OCI-LY1 (cell line): ENCODE measurements at regions not wholly inside any gene's neighbourhood (a gene's known extent, or its start where the extent isn't known, plus 50 kb on each side); places are given as distances from the start of the nearest gene placed in this dataset.

ENCODE experiments used
- H2AFZ ChIP-seq: fragments of 200-600 bp; sonication (generic), shearing (Covaris generic); 2 replicates; pipeline ENCODE4 v1.6.0; 2014; ENCODE audit warnings: antibody characterized with exemption, mild to moderate bottlenecking, low read length
- H3F3A ChIP-seq: fragments of 200-600 bp; sonication (generic), shearing (Covaris generic); 2 replicates; pipeline ENCODE4 v1.6.0; 2014; ENCODE audit warnings: mild to moderate bottlenecking, antibody characterized with exemption, low read length, moderate library complexity; ENCODE audit not compliant: insufficient read depth
- H3K27ac ChIP-seq: fragments of 200-600 bp; sonication (generic); 2 replicates; pipeline ENCODE4 v1.5.1; 2014; ENCODE audit warnings: low read length, mixed run types, mild to moderate bottlenecking, low read depth; ENCODE audit not compliant: poor library complexity, severe bottlenecking
- H3K27me3 ChIP-seq: fragments of 200-600 bp; sonication (generic); 2 replicates; pipeline ENCODE4 v1.6.0; 2014; ENCODE audit warnings: antibody characterized with exemption, mild to moderate bottlenecking, low read length, moderate library complexity; ENCODE audit not compliant: insufficient read depth
- H3K36me3 ChIP-seq: fragments of 200-600 bp; sonication (generic); 2 replicates; pipeline ENCODE4 v1.6.1; 2014; ENCODE audit warnings: mild to moderate bottlenecking, antibody characterized with exemption, low read length, moderate library complexity, mixed read lengths; ENCODE audit not compliant: insufficient read depth
- H3K4me1 ChIP-seq: fragments of 200-600 bp; sonication (generic); 2 replicates; pipeline ENCODE4 v1.5.1; 2014; ENCODE audit warnings: mild to moderate bottlenecking, low read length, moderate library complexity; ENCODE audit not compliant: insufficient read depth, severe bottlenecking
- H3K4me2 ChIP-seq: fragments of 200-600 bp; sonication (generic), shearing (Covaris generic); 2 replicates; pipeline ENCODE4 v1.6.1; 2014; ENCODE audit warnings: low read length
- H3K4me3 ChIP-seq: fragments of 200-600 bp; sonication (generic); 2 replicates; pipeline ENCODE4 v1.5.1; 2014; ENCODE audit warnings: low read length, low read depth, mild to moderate bottlenecking, mixed read lengths; ENCODE audit not compliant: poor library complexity, severe bottlenecking
- H3K79me2 ChIP-seq: fragments of 200-600 bp; shearing (Covaris generic); 2 replicates; pipeline ENCODE4 v1.6.1; 2016; ENCODE audit warnings: mixed run types, low read length, mixed read lengths; ENCODE audit not compliant: insufficient read depth
- H3K9ac ChIP-seq: fragments of 200-600 bp; sonication (generic), shearing (Covaris generic); 2 replicates; pipeline ENCODE4 v1.6.1; 2014; ENCODE audit warnings: mild to moderate bottlenecking, low read length, mixed read lengths
- H3K9me2 ChIP-seq: fragments of 200-600 bp; sonication (generic), shearing (Covaris generic); 2 replicates; pipeline ENCODE4 v1.6.1; 2014; ENCODE audit warnings: low read depth, mild to moderate bottlenecking, low read length, mixed read lengths
- H3K9me3 ChIP-seq: fragments of 200-600 bp; shearing (Covaris generic); 2 replicates; pipeline ENCODE4 v1.6.1; 2014; ENCODE audit warnings: low read length, mixed read lengths
- H4K20me1 ChIP-seq: fragments of 200-600 bp; sonication (generic), shearing (Covaris generic); 2 replicates; pipeline ENCODE4 v1.6.0; 2016; ENCODE audit warnings: mild to moderate bottlenecking, low read length; ENCODE audit not compliant: insufficient read depth
- EZH2 ChIP-seq: fragments of 200-600 bp; sonication (generic), shearing (Covaris generic); IDR thresholded peaks from 2 replicates; pipeline ENCODE4 v1.8.0; 2017; ENCODE audit warnings: borderline replicate concordance, mixed run types, mild to moderate bottlenecking, antibody characterized with exemption, low read length, moderate library complexity, mixed read lengths
- TF ChIP-seq, protein P1 (sequence below): fragments of 200-600 bp; sonication (generic), shearing (Covaris generic); IDR thresholded peaks from 2 replicates; pipeline ENCODE4 v1.5.1; 2017; ENCODE audit warnings: mild to moderate bottlenecking, antibody characterized with exemption, low read length, moderate library complexity, mixed read lengths

GRCh38 chr2:67032076-67032475, 365.1 kb upstream of the ETAA1 start:
- no peak overlapping the region for H3K4me3 ChIP-seq
- no peaks in the 10 kb centered on the region for H4K20me1 ChIP-seq
- no peak for TF ChIP-seq EZH2
- TF ChIP-seq, protein P1, sequence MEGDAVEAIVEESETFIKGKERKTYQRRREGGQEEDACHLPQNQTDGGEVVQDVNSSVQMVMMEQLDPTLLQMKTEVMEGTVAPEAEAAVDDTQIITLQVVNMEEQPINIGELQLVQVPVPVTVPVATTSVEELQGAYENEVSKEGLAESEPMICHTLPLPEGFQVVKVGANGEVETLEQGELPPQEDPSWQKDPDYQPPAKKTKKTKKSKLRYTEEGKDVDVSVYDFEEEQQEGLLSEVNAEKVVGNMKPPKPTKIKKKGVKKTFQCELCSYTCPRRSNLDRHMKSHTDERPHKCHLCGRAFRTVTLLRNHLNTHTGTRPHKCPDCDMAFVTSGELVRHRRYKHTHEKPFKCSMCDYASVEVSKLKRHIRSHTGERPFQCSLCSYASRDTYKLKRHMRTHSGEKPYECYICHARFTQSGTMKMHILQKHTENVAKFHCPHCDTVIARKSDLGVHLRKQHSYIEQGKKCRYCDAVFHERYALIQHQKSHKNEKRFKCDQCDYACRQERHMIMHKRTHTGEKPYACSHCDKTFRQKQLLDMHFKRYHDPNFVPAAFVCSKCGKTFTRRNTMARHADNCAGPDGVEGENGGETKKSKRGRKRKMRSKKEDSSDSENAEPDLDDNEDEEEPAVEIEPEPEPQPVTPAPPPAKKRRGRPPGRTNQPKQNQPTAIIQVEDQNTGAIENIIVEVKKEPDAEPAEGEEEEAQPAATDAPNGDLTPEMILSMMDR = no peak
- no peaks in the 10 kb centered on the region for H3K27me3 ChIP-seq
- H3K9me2 ChIP-seq = no peaks in the 10 kb centered on the region
- H3F3A ChIP-seq = no peaks in the 10 kb centered on the region
- no peaks in the 10 kb centered on the region for H3K4me1 ChIP-seq
- no peak overlapping the region for H3K9ac ChIP-seq
- H3K9me3 ChIP-seq = no peaks in the 10 kb centered on the region
- H3K36me3 ChIP-seq = no peaks in the 10 kb centered on the region
- H3K4me2 ChIP-seq = no peak overlapping the region
- no peak overlapping the region for H2AFZ ChIP-seq
- no peak overlapping the region for H3K27ac ChIP-seq
- no peaks in the 10 kb centered on the region for H3K79me2 ChIP-seq

DNA sequence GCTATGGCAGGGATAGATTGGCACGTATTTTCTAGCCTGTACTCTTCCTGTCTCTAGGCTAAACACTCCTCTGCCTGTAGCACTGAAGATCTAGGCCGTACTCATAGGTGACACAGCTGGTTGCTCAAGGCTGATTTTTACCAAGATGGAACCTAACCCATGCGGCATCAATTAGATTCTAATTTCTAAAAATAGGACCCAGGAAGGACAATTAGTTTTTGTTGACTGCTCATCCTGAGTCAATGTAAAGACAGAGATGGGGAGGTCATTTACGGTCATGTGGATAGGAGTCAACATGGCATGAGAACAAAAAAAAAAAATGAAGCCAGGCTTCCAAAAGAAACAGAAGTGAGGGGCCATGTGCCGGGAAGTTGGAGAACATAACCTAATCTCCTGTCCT, 360.7 kb upstream of the ETAA1 start:
- Histone ChIP-seq H4K20me1 (no peaks in the 10 kb centered on the region), H3K9me3 (no peaks in the 10 kb centered on the region), H3F3A (no peaks in the 10 kb centered on the region), H3K36me3 (no peaks in the 10 kb centered on the region), H3K4me1 (no peaks in the 10 kb centered on the region), H3K4me3 (no peak overlapping the region), H3K9ac (no peak overlapping the region), H3K79me2 (no peaks in the 10 kb centered on the region), H2AFZ (no peak overlapping the region), H3K9me2 (no peaks in the 10 kb centered on the region), H3K27ac (no peak overlapping the region), H3K27me3 (no peaks in the 10 kb centered on the region), H3K4me2 (no peak overlapping the region)
- no peak for TF ChIP-seq EZH2
- TF ChIP-seq, protein P1 = no peak

- Histone ChIP-seq H3K4me1 (no peaks in the 10 kb centered on the region), H3K9me2 (no peaks in the 10 kb centered on the region), H3K4me2 (no peak overlapping the region), H3K4me3 (no peak overlapping the region), H3K79me2 (no peaks in the 10 kb centered on the region), H3K27me3 (no peaks in the 10 kb centered on the region), H3K27ac (no peak overlapping the region), H3K9me3 (no peaks in the 10 kb centered on the region), H3K36me3 (no peaks in the 10 kb centered on the region), H3K9ac (no peak overlapping the region), H3F3A (no peaks in the 10 kb centered on the region), H4K20me1 (no peaks in the 10 kb centered on the region), H2AFZ (no peak overlapping the region)
- TF ChIP-seq, protein P1 = no peak
- TF ChIP-seq EZH2 = no peak
Measured at GRCh38 chr2:67037655-67038054, 359.5 kb upstream of the ETAA1 start.
